Stimulated activated CD4-positive, alpha-beta T cell treated with anti-CD3 and anti-CD28 coated beads, Interleukin-2, amount 100 ng/mL, for 24 hours (primary cell): ENCODE measurements at regions not wholly inside any gene's neighbourhood (a gene's known extent, or its start where the extent isn't known, plus 50 kb on each side); places are given as distances from the start of the nearest gene placed in this dataset.

Experiments used
- DNase-seq, 2 donors: peaks; one replicate each; pipeline ENCODE4 v3.0.0-alpha.2; 2020

DNA sequence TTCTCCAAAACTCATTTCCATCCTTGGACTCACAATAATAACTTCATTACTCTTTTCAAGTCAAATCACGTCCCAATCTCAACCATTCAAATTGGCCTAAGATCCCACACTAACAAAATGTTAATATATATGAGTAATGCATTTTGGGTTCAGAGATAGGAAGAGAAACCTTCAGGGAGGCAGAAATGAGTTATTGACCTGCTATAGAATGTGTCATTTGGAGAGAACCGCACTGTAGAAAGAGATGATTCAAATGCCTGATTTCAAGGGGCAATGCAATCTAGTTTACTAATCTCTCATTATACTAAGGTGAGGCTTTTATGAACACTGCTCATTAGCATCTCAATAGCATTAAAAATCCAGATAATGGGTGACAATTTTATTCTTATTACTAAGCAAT is 1595.0 kb upstream of the GOT2 start:
- no peak for DNase-seq

DNA sequence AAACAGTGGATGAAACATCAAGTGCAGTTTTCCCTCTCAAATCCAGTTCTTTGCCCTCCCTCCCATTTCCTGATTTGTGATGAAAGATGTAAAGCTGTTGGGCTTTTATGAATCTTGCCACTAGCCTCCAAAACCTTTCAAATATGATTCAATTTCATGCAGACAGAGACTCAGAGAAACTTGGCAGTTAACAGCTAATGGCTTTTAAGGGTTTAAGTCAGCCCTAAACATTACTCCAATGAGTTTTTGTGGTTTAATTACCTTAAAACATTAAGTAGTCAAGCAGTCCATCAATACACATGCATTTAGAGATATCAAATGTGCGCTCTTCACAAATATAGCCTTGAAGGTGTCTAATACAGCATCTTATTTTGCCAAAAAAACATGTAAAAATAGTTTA is 1594.0 kb upstream of the GOT2 start:
- no peak for DNase-seq

DNA sequence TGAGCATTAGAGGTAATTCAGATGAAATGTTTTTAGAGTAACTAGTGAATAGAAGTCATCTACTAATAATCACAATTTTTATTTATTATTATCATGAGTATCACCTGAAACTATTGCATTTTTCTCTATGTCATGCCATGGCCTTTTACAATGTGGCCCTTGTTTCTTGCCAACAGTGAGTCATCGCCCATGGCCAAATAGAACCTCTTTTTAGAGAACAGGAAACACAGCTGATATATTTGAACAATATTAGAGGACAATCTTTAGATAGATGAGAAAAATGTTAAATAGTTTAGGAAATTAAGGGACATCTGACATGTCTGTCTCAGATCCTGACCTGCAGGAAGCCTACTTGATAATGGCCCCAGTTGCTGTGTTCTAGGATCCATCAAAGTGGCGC is 1584.4 kb upstream of the GOT2 start:
- no peak for DNase-seq

DNA sequence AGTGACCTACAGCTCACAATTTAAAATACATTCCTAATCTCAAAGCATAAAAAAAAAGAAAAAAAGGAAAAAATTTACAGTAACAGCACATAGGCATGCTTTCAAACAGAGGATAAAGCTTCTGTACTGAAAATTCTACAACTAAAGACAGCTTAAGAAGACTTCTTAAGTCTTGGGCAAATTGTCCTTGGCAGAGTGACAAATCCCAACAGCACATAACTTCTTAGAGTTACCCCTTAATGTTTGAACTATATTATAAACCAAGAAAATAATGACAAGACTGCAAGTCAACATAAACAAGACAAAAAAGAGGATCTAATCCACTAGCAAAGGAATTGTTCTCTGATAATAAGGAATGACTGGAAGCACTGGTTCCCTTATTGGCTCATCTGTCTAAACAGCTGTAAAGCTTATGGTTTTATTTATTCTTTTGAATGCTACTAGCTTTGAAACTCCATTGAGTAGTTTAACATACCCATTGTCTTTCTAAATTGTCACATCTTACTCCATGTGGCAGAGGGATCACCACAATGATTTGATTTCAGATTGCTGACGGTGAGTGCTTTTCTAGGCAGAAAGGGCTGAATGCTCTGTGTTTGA is 1576.8 kb upstream of the GOT2 start:
- no peak for DNase-seq

DNA sequence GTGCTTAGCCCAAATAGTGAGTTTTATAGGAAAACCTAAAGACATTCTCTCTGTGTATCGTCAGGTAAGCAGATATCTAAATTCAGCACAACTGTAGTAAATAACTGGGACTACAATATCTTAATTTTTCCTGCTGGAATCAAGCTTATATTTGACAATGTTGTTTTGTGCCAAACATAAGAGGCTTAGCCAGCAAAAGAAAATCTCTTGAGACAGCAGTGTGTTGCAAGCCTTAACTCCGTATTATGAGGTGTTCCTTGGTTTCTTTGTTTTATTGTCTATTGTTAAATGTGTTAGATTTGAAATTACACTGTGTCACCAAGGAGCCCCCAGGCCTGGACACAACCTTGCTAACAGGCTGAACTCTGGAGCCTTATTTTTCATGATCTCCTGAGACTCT is 1570.6 kb upstream of the GOT2 start:
- DNase-seq: no peak

DNA sequence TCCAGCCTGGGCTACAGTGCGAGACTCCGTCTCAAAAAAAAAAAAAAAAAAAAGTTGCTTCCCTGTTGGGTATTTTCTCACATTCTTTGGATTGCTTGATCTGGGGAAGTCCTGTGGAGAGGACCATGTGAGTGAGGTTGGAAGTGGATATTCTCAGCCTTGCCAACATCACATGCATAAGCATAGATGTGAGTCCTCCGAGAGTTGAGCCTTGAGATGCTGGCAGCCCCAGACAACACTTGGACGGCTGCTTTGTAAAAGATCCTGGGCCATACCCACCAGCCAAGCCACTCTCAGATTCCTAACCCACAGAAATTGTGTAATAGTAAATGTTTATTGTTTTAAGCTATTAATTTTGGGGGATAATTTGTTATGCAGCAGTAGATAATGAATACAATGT is 1570.0 kb upstream of the GOT2 start:
- DNase-seq: no peak

DNA sequence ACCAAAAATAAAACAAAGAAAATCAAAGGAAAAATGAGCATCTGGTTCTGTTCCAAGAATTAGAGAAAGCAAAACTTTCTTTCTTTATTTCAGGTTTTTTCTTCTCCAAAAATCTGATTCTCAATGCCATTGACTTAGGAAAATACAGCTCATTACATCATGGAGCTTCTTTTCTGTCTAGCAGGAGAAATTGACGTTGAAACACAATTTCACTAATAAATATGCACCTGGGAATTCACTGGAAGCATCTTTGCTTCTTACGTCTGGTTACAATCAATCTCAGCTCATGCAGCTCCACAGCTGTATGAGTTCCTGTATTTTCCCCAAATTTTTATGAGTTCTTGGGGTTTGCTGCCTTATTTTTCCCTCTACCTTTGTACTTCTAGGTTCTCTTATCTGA is 1568.6 kb upstream of the GOT2 start:
- no peak for DNase-seq

DNA sequence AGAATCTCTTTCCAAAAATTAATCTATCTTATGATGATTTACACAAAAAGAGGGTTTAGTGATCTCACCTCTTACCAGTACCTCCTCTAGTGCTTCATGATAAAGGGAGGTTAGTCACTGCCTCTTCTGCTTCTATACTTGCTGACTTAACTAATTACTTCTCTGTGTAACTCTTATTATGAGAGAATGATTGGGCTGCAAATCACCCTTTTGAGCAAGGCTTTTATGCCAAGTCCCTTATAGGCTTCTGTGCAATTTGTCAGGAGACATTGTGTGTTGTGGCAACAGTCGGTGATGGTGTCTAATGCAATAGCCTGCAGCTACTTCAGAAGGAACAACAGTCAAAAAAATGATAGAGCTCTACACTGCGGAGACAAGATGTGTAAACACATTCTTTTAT is 1568.1 kb upstream of the GOT2 start:
- no peak for DNase-seq

DNA sequence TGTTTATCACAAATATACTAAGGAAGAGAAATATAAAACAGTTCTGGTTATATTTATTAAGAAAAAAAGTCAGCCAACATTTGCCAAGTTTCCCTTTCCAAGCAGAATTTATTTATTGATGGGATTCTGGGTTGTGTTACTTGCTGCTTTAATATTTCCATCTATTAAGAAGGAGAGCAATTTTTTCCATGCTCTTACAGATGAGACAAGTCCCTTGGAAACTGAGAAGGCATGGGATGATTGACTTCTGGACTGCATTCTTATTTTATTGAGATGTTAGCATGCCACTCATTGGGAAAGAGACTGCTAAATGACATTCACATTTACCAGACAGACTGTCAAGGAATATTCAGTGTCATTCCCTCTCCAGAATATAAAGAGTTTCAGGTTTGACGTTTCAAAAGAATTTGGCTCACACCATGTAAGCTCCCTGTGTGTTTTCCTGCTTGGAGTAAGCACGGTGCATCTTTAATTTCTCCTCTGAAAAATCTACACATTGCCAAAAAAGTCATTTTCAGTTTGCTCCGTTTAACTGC is 1565.2 kb upstream of the GOT2 start:
- no peak for DNase-seq

DNA sequence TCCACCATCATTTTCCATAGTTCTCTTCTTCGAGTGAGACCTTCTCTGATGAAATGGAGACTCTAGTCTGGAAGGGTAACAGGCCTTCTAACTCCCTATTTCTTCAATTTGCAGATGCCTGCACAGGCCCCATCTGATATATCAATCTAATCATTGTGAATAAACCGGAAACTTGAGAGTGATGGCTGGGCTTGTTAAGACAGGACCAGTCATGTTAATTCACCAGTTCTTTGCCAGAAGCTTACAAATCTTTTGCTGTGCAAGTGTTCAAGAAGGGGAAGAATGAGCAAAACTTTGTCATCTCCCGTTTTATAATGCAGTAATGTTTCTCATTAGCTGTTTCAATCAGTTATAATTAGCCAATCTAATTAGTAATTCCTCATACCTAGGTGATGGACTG is 1561.3 kb upstream of the GOT2 start:
- no peak for DNase-seq

DNA sequence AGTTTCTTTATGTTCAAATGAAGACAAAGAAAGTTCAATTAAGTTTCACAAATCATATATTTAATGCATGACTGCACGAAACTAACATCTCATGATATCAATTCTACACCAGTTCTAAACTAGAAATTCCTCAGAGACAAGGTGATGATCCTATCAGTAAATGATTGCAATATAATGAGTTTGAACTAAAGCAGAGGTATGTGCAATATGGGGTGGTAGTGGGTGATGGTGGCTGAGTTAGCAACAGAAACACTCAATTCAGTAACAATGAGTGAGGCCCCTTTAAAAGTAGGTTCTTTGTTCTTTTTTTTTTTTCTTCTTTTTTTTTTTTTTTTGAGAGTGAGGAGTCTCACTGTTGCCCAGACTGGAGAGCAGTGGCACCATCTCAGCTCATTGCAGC is 1551.7 kb upstream of the GOT2 start:
- DNase-seq: no peak

DNA sequence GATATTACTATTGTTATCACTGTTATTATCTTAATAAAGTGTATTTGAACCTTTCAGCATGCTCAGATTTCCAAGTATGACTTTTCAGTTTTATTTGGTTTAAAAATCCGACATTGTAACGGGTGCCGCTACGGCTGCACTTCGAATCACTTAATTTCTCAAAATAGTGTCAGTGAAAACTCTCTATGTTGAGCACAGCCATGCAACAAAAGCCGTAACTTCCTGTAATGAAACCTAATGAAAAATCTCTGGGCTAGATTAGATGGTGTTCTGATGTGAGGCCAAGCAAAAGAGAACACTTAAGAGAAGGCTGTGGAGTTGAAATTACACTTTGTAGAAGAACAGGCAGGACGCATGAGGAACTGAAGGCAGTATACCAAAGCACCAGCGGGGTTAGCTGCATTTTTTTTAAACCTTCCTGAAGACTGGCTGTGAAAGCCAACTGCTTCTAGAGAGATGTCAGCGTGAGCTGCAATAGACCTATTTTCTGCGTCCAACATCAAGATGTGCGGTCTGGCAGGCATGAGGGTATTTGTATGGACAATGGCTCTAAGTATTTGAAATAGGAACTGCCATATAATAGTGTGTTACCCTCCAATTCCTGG is 1545.0 kb upstream of the GOT2 start:
- DNase-seq: no peak

DNA sequence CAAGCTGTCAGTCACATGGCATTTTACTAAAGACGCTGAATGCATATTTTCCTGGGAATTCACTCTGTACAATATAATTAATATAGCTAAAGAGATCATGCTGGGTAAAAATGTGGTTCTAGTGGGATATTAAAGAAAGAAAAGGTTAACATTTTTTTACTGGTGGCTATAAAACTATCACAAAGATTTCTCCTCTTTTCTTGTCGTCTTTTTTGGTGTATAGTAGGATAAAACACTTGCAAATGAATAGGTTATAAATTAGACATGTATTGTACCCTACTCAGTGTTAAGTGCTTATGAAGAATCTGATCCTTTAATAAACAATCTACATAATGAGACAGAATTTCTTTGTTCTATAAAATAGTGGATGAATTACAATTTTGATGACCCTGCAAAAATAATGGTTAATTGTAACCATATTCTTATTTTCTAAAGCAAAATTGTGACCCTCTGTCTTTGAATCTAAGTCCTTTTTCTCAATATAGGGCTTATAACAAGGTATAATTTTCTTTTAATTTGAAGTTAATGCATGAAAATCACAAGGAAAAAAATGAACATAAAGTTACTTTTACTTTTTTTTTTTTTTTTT is 1540.4 kb upstream of the GOT2 start:
- no peak for DNase-seq

DNA sequence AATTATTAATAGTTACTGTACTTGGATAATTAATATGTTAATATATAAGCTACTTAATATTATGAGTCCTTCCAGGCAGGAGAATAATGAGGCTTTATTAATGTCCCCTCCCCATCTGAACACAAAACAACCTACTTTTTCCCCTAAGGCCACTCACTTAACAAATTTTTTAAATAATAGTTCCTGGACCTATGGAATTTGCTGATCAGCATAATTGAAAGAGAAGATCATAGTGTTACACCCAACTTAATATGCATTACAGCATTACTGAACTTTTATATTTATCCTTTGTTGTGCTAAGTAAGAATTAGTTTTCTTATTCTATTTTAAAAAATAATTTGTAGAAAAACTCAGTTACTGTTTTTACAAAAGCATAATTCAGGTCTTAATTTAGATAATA is 1537.7 kb upstream of the GOT2 start:
- no peak for DNase-seq

DNA sequence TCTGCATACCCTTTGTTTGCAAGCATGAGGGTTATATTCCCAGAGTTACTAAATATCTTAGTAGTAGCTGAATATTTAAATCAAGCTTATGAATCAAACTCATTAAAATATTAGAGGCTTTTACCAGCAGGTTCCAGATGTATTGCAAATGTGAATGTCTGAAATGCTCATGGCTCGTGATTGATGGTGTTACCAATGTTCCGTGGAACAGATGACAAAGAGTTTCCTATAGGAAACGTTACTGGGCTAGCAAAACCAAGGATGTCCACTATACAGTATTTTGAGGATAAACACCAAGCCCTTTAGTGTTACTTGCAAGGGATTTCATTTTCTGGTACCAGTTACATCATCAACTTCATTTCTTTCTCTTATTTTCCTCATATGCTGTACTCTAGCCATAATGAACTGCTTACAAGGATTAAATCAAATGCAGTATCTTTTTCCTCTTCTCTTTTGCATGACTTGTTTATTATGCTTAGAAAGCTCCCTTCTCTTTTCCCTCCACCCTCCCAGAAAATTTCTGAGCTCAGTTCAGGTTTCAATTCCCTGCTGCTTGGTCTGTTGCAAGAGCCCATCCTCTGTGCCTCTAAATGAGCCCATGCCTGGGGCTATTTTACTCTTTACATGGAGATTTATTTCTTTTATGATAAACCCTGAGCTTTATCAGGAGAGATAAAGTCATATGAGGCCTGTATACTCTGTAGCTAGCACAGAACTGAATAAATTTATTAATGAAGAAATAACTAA is 1537.1 kb upstream of the GOT2 start:
- no peak for DNase-seq

DNA sequence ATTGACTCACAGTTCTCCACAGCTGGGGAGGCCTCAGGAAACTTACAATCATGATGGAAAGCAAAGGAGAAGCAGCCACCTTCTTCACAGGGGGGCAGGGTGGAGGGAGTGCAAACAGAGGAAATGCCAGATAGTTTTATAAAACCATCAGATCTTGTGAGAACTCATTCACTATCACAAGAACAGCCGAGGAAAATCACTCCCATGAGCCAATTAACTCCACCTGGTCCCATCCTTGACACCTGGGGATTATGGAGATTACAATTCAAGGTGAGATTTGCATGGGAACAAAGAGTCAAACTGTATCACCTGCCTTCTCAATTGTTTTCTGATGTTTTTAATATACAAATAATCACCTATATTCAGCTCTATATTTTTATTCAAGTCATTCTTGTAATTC is 1527.3 kb upstream of the GOT2 start:
- DNase-seq: no peak

DNA sequence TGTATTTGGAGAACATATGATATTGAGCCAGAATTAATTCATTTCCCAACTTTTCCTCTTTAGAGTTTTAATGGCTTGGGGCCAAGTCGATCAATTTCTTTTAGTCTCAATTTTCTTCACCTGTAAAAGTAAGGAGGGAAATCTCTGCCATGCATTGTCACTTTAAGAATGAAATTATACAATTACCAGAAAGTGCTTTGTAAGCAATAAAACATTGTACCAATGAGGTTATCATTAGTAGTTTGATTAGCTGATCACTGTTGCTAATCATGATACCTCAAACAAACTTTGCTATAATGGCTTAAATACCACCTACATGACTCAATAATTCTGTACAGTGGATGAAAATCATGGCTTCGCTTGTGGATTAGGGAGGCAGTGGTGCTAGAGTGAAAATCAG is 1525.8 kb upstream of the GOT2 start:
- DNase-seq: no peak

DNA sequence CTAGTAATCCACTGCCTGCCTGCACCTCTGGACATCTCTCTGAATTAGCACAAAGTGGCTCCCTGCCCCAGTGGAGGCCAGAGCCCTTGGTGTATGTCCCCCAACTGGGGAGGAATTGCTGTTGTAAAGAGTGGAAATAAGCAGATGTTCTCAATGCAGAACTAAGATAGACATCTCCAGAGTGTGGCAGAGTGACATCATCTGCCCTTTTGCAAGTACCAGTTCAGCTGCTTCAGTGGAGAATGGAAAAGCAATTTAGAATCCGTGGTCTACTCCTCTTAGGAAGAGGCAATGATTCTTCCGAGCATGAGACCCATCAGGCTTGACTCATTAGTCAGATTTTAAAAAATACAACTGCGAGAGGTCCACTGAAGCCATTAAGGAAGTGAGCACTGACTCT is 1512.0 kb upstream of the GOT2 start:
- DNase-seq: no peak

DNA sequence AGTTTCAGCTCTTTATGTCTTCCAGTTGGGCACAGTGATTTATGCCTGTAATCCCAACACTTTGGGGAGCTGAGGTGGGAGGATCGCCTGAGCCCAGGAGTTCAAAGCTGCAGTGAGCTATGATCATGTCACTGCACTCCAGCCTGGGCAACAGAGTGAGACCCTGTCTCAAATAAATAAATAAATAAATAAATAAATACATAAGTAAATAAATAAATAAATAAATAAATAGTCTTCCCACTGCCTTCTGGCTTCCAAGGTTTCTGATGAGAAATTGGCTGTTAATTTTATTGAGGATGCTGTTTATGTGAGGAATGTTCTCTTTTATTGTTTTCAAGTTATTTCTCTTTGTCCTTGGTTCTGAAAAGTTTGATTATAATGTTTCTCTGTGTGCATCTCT is 1507.6 kb upstream of the GOT2 start:
- no peak for DNase-seq

DNA sequence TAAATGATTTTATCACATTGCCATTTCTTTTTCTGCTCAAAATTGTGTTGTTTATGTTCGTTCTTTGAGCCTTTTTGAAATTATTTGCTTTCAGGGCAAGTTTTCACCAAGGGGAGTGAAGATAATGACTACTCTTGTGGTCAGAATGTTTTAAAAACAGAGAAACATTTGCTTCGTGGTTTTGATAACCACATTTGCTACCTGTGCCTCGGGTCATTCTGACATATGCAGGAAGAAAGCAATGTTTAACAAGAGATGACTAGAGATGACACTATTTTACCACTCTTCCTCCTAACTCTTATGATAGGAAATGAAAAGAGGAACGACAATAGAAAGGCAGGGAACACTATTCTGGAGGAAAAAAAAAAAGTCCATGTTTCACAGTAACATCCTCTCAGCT is 1496.5 kb upstream of the GOT2 start:
- no peak for DNase-seq

DNA sequence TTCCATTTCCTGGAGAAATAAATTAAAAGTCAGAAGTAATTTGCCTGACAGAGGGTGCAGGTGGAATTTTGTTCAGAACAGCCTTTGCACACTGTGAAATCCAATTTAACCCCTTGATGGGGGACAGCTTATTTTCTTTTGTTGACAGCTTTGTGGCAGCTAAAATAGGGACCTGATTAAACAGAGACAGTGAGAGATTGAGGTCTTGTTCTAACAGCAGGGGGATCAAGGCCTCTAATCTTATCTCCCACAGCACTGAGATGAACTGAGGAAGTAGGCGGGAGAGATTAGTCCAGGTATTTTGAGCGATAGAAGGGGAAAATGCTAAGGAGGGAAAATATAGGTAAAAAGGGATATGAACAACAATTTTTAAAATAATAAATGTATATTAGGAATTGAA is 1491.4 kb upstream of the GOT2 start:
- DNase-seq: no peak

DNA sequence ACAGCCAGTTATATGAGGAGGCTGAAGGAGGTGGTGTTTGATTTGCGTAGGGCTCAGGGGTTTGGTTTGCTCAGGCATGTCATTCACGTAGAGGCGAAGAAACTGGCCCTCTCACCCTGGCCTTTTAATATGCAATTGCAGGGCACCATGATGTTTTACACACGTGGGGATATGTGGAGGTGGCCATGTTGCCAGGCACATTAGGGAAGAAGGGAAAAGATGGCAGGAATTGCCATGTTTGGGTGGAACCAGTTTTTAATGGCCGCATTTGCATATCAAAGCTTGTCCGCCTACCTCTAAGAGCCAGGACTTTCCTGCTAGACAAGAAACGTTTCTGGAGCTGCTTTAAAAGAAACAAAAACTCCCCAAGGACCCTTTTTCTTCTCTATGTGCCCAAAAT is 1483.7 kb upstream of the GOT2 start:
- DNase-seq: no peak

DNA sequence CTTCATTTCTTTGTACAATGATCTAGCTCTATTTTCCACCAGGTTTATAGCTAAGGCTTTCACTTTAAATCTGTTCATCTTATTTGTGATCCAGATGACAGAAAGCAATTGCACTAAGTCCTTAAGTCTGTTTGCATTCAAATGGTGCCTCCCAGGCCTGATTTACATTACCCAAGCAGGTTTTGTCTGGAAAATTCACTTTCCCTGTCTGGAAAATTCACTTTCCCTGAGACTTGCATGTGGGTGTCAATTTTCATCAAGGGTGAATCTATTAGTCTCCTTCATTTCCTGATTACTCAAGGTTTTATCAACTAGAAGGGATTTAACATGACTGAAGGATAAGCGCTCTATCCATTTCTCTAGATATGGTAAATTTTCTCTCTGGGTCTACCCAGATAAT is 1480.2 kb upstream of the GOT2 start:
- DNase-seq: no peak

DNA sequence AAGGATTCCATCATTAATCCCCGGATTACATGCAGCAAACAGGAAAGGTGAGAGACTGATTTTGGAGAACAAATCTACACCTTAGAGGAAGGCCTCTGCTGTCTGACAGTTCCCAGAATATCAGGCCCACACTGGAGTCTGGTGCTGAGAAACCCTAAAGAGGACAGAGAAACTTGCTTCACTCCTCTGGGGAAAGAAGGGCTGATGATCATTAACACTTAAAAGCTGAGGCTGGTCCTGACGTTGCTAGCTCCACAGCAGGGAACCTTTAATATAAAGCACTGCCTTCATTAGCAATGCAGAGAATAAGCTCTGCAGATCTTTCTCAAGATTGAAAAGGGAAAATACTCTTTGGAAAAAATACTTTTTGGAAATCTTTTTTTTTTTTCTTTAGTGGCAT is 1472.4 kb upstream of the GOT2 start:
- DNase-seq: no peak
